Cardiac muscle cell (in vitro differentiated cells and primary cell): ENCODE measurements at regions not wholly inside any gene's neighbourhood (a gene's known extent, or its start where the extent isn't known, plus 50 kb on each side); places are given as distances from the start of the nearest gene placed in this dataset.

ENCODE experiments used
- DNase-seq, 2 donors: peaks; one replicate each; pipeline versions ENCODE4 v3.0.0 to v3.0.0-alpha.2; 2010 to 2017; ENCODE audit warnings: low read depth in 1 of 2, low spot score in 1 of 2
- H3K27ac ChIP-seq: fragments of 200-600 bp; sonication (generic); 2 replicates; pipeline ENCODE4 v1.5.1; 2016
- H3K27me3 ChIP-seq: fragments of 200-600 bp; sonication (generic); 2 replicates; pipeline ENCODE4 v1.6.0; 2016; ENCODE audit warnings: control low read depth
- H3K36me3 ChIP-seq: fragments of 200-600 bp; sonication (generic); 2 replicates; pipeline ENCODE4 v1.5.1; 2016; ENCODE audit warnings: control low read depth
- H3K4me1 ChIP-seq: fragments of 200-600 bp; sonication (generic); 2 replicates; pipeline ENCODE4 v1.8.1; 2017; ENCODE audit warnings: low read depth, mild to moderate bottlenecking, mixed run types
- H3K4me3 ChIP-seq: fragments of 200-600 bp; sonication (generic); 2 replicates; pipeline ENCODE4 v1.5.1; 2016; ENCODE audit warnings: mild to moderate bottlenecking
- H3K9me3 ChIP-seq: fragments of 200-600 bp; sonication (generic); 2 replicates; pipeline ENCODE4 v1.5.1; 2017; ENCODE audit warnings: low read depth, mild to moderate bottlenecking, control low read depth
- CTCF ChIP-seq: IDR thresholded peaks from 2 replicates; pipeline ENCODE4 v1.5.1; 2012; ENCODE audit warnings: low read depth, mild to moderate bottlenecking, low read length

DNA sequence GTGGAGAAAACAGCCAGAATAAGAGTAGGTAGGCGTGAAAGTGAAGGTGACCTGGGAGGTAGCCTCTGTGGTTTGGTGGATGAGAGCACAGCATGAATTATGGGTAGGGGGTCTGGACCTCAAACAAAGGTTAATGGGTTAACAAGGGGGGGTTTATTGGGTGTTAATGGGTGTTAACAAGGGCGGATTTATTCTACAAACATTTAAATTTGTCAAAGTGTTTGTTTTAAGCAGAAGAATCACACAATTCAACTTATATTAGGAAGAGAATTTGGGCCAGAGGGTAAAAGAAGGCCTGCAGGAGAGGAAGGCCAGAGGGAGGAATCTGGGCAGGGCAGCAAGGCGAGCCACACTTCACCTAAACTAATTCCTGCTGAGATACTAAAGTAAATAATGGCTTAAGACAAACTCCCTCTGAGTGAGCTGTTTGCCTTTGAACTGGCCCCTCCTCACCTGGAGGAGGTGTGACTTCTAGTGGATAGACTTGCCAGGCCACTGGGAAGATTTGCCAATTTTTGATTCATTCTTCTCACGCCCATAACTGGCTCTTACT lies 191.7 kb downstream of the GIPC2 start:
- H3K36me3 ChIP-seq: no peaks in the 10 kb centered on the region
- no peak overlapping the region for H3K27ac ChIP-seq
- H3K4me3 ChIP-seq: no peak overlapping the region
- TF ChIP-seq CTCF: no peak
- no peak for DNase-seq
- no peaks in the 10 kb centered on the region for H3K4me1 ChIP-seq
- no peaks in the 10 kb centered on the region for H3K9me3 ChIP-seq
- peaks cover 66% of the 10 kb centered on the region for H3K27me3 ChIP-seq

GRCh38 chr1:78240191-78240590 lies 194.4 kb downstream of the GIPC2 start:
- Histone ChIP-seq H3K4me3 (no peak overlapping the region), H3K36me3 (no peaks in the 10 kb centered on the region), H3K27me3 (peaks cover 45% of the 10 kb centered on the region), H3K4me1 (no peaks in the 10 kb centered on the region), H3K9me3 (no peaks in the 10 kb centered on the region), H3K27ac (no peak overlapping the region)
- DNase-seq: no peak
- no peak for TF ChIP-seq CTCF

DNA sequence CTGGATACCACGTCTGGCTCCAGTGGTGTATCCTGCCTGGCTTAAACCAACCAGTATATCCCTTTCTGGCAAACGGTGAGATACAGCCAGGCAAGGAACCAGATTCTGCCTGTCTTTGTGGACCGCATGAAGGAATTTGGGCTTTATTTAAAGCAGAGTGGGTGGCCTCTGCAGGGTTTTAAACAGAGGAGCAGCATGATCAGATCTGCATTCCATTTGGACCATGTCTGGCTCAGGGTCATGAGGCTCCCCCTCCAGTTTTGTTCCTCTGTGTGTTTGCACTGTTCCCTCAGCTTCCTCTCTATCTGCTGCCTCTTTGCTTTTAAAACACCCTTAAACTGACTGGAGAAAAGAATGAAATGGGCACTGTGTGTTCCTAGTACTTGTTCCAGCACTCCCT lies 195.0 kb downstream of the GIPC2 start:
- Histone ChIP-seq H3K27ac (no peak overlapping the region), H3K9me3 (no peaks in the 10 kb centered on the region), H3K27me3 (peaks cover 40% of the 10 kb centered on the region), H3K4me3 (no peak overlapping the region), H3K36me3 (no peaks in the 10 kb centered on the region), H3K4me1 (no peaks in the 10 kb centered on the region)
- no peak for TF ChIP-seq CTCF
- DNase-seq: peak in 1 of 2 donors; percentile 41

- no peaks in the 10 kb centered on the region for H3K36me3 ChIP-seq
- no peak overlapping the region for H3K27ac ChIP-seq
- H3K9me3 ChIP-seq: no peaks in the 10 kb centered on the region
- H3K4me3 ChIP-seq: no peak overlapping the region
- no peaks in the 10 kb centered on the region for H3K4me1 ChIP-seq
- no peak for DNase-seq
- no peak for TF ChIP-seq CTCF
- peaks cover 11% of the 10 kb centered on the region for H3K27me3 ChIP-seq
These were observed 201.3 kb downstream of the GIPC2 start for GRCh38 chr1:78247079-78247478.

- Histone ChIP-seq H3K4me3 (no peak overlapping the region), H3K4me1 (no peaks in the 10 kb centered on the region), H3K27ac (no peak overlapping the region), H3K9me3 (no peaks in the 10 kb centered on the region), H3K36me3 (no peaks in the 10 kb centered on the region), H3K27me3 (peaks cover 9% of the 10 kb centered on the region)
- TF ChIP-seq CTCF: no peak
- peak in 1 of 2 donors; percentile 42 for DNase-seq
These were observed 204.4 kb downstream of the GIPC2 start for GRCh38 chr1:78250201-78250600.

- Histone ChIP-seq H3K9me3 (no peaks in the 10 kb centered on the region), H3K4me1 (no peaks in the 10 kb centered on the region), H3K4me3 (no peak overlapping the region), H3K27ac (no peak overlapping the region), H3K27me3 (peaks cover 16% of the 10 kb centered on the region), H3K36me3 (no peaks in the 10 kb centered on the region)
- peak in 1 of 2 donors; percentile 8 for DNase-seq
- TF ChIP-seq CTCF: no peak
These were observed 208.8 kb downstream of the GIPC2 start for GRCh38 chr1:78254517-78254916.
